ENCODE measurements at regions not wholly inside any gene's neighbourhood (a gene's known extent, or its start where the extent isn't known, plus 50 kb on each side); places are given as distances from the start of the nearest gene placed in this dataset.

- CTCF ChIA-PET, result no interaction called here
- Histone ChIP-seq H3K4me3 (ENCODE audit: low read depth in 2 of 2, low read length in 2 of 2) (no peak overlapping the region), H3K36me3 (ENCODE audit: control insufficient read depth, insufficient read depth, low read length) (no peaks in the 10 kb centered on the region), H3K27ac (ENCODE audit: low read length) (no peak overlapping the region), H3K4me1 (ENCODE audit: control insufficient read depth, insufficient read depth, low read length) (no peaks in the 10 kb centered on the region), H3K27me3 (ENCODE audit: control insufficient read depth, insufficient read depth, low read length) (no peaks in the 10 kb centered on the region), H3K9me3 (ENCODE audit: control insufficient read depth, insufficient read depth, low read depth, low read length) (no peaks in the 10 kb centered on the region)
- intact Hi-C loops (cut with micrococcal nuclease; ENCODE audit: unreplicated experiment) (no loop called here), in situ Hi-C loops (cut with HindIII; ENCODE audit: low pct_unique_long_range_greater_than_20kb, low sequenced_read_pairs) (no loop called here)
- BruUV-seq (replicated peaks), result no TSS peak
- POLR2A ChIA-PET, result no interaction called here
- DNase-seq (ENCODE audit: low read depth, low spot score) (no peak), ATAC-seq (no peak)
- TF ChIP-seq TCF7L2 (IDR thresholded peaks at IDR 0.05; ENCODE audit: low read depth, low read length), result no peak
- TF ChIP-seq SIN3A (IDR thresholded peaks at IDR 0.05; ENCODE audit: borderline replicate concordance, insufficient read depth, low read depth, low read length), result no peak
- no peak for TF ChIP-seq POLR2AphosphoS5 (IDR thresholded peaks at IDR 0.05; ENCODE audit: low read depth, low read length)
- no peak for TF ChIP-seq CTCF (IDR thresholded peaks at IDR 0.05)
- no peak for TF ChIP-seq REST (IDR thresholded peaks at IDR 0.05; ENCODE audit: insufficient read depth in 1 of 2, low read depth in 2 of 2, low read length in 1 of 2)
Measured at GRCh38 chr1:184861755-184862336, 107.2 kb upstream of the EDEM3 start.

DNA sequence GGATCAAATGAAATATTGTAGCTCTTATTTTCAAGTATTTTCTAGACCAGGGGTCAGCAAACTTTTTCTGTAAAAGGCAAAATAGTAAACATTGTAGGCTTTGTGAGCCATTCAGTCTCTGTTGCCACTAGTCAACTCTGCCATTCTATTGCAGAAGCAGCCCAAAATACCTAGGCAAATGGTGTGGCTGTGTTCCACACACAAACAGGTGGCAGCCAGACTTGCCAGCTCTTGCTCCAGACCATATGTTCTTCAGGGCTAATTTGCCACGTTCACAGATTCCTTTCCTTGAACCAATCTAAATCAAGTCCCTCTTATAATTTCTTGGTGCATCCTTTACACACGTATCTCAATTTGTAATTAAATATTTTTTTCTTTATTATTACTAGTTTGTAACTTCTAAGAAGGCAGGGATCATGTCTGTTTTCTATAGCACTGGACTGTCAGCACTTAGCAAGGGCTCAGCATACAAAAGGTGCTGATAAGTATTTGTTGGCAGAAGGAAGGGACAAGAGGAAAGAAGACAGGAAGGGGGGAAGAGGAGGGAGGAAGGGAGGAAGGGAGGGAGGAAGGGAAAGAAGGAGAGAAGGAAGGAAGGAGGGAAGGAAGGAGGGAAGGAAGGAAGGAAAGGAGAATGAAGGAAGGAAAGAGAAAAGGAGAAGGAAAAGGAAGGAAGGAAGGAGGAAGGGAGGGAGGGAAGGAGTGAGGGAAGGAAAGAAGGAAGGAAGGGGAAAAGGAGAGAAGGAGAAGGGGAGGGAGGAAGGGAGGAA lies 106.5 kb upstream of the EDEM3 start:
- ChIA-PET POLR2A (interaction anchor here (0.6 kb wide), 1 partner anchor 187 kb away, joined by 5 read pairs; no protein-coding TSS in a partner anchor), CTCF (no interaction called here)
- Histone ChIP-seq H3K27ac (ENCODE audit: low read length) (no peak overlapping the region), H3K9me3 (ENCODE audit: control insufficient read depth, insufficient read depth, low read depth, low read length) (no peaks in the 10 kb centered on the region), H3K27me3 (ENCODE audit: control insufficient read depth, insufficient read depth, low read length) (no peaks in the 10 kb centered on the region), H3K36me3 (ENCODE audit: control insufficient read depth, insufficient read depth, low read length) (no peaks in the 10 kb centered on the region), H3K4me3 (ENCODE audit: low read depth in 2 of 2, low read length in 2 of 2) (no peak overlapping the region), H3K4me1 (ENCODE audit: control insufficient read depth, insufficient read depth, low read length) (no peaks in the 10 kb centered on the region)
- in situ Hi-C loops (cut with HindIII; ENCODE audit: low pct_unique_long_range_greater_than_20kb, low sequenced_read_pairs), result no loop called here
- intact Hi-C loops (cut with micrococcal nuclease; ENCODE audit: unreplicated experiment), result no loop called here
- TF ChIP-seq REST (IDR thresholded peaks at IDR 0.05; ENCODE audit: insufficient read depth in 1 of 2, low read depth in 2 of 2, low read length in 1 of 2) (no peak), SIN3A (IDR thresholded peaks at IDR 0.05; ENCODE audit: borderline replicate concordance, insufficient read depth, low read depth, low read length) (no peak), CTCF (IDR thresholded peaks at IDR 0.05) (no peak), POLR2AphosphoS5 (IDR thresholded peaks at IDR 0.05; ENCODE audit: low read depth, low read length) (no peak), TCF7L2 (IDR thresholded peaks at IDR 0.05; ENCODE audit: low read depth, low read length) (no peak)
- no TSS peak for BruUV-seq (replicated peaks)
- no peak for DNase-seq (ENCODE audit: low read depth, low spot score)
- no peak for ATAC-seq

Measured in Panc1 (cell line).